ENCODE measurements at regions not wholly inside any gene's neighbourhood (a gene's known extent, or its start where the extent isn't known, plus 50 kb on each side); places are given as distances from the start of the nearest gene placed in this dataset.

DNA sequence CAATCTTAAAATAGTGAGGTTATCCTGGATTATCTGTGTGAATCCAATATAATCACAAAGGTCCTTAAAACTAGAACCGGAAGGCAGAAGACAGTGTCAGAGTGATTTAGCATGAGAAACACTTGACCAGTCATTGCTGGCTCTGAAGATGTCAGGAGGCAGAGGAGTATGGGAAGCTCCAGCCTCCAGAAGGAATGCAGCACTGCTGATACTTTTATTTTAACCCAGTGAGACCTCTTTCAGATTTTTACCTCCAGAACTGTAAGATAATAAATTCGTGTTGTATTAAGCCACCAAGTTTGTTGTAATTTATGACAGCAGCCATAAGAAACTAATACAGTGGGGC, 134.4 kb upstream of the ZC3H12C start:
- TF ChIP-seq TAF1 (IDR thresholded peaks at IDR 0.05; ENCODE audit: borderline replicate concordance, low read depth, low read length) (no peak), FOSL2 (IDR thresholded peaks at IDR 0.05; ENCODE audit: borderline replicate concordance, low read depth) (no peak), EZH2phosphoT487 (IDR thresholded peaks at IDR 0.05; ENCODE audit: borderline replicate concordance, low read depth) (no peak)
- TF ChIP-seq, protein P1, sequence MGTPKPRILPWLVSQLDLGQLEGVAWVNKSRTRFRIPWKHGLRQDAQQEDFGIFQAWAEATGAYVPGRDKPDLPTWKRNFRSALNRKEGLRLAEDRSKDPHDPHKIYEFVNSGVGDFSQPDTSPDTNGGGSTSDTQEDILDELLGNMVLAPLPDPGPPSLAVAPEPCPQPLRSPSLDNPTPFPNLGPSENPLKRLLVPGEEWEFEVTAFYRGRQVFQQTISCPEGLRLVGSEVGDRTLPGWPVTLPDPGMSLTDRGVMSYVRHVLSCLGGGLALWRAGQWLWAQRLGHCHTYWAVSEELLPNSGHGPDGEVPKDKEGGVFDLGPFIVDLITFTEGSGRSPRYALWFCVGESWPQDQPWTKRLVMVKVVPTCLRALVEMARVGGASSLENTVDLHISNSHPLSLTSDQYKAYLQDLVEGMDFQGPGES (IDR thresholded peaks at IDR 0.05; ENCODE audit: low read depth, low read length): no peak
- no peak overlapping the region for H3K4me2 ChIP-seq
- H4K20me1 ChIP-seq (ENCODE audit: insufficient read depth): no peaks in the 10 kb centered on the region
- 37% methylated on average over 2 of the region's 2 CpGs for WGBS (ENCODE audit: low lambda C conversion rate)
- H3K9ac ChIP-seq: no peak overlapping the region
- no peak overlapping the region for H3K27ac ChIP-seq (ENCODE audit: low read depth in 2 of 2, low read length in 1 of 2)
- H3K9me3 ChIP-seq: no peaks in the 10 kb centered on the region
- H3K4me1 ChIP-seq (ENCODE audit: control insufficient read depth in 1 of 2, insufficient read depth in 2 of 2, low read depth in 1 of 2, low read length in 1 of 2): peaks cover 0 to 25% of the 10 kb centered on the region in 2 experiments; a peak in 1 of 4 replicates
- ChIA-PET CTCF (interaction anchor here (0.6 kb wide), 1 partner anchor 33 kb away, joined by 3 read pairs; no protein-coding TSS in a partner anchor), POLR2A (no interaction called here)
- H3F3A ChIP-seq (replicated peaks; ENCODE audit: insufficient read depth): no peaks in the 10 kb centered on the region
- no peaks in the 10 kb centered on the region for H3K27me3 ChIP-seq (ENCODE audit: insufficient read depth)
- DNase-seq: no peak
- H3K79me2 ChIP-seq (ENCODE audit: insufficient read depth): no peaks in the 10 kb centered on the region
- H2AFZ ChIP-seq (ENCODE audit: low read depth): no peak overlapping the region
- no peaks in the 10 kb centered on the region for H3K36me3 ChIP-seq (replicated peaks in 1 of 2; ENCODE audit: control insufficient read depth in 1 of 2, insufficient read depth in 2 of 2, low read length in 1 of 2)
- H3K9me2 ChIP-seq: no peaks in the 10 kb centered on the region
- no peak overlapping the region for H3K4me3 ChIP-seq (ENCODE audit: low read depth in 2 of 2, low read length in 1 of 2)

DNA sequence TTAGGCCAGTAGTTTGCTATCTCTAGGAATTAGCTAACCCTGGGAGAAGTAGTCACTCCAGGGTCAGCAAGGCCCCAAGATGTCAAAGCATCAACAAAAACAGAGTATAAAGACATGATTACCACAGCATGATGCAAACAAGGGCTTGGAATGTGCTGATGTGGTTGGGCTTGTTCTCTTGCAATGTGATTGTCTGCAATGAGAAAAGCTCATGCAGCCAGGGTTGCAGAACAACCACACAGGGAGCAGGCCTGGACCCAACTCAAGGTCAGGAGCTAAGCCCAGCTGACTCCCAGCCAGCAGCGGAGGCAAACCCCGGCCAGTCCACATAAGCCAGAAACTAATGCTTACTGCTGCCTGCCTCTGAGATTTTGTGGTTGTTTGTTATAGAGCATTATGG, 132.4 kb upstream of the ZC3H12C start:
- no peaks in the 10 kb centered on the region for H3K9me2 ChIP-seq
- no peak overlapping the region for H3K4me3 ChIP-seq (ENCODE audit: low read depth in 2 of 2, low read length in 1 of 2)
- ChIA-PET CTCF (interaction anchor here (0.7 kb wide), 1 partner anchor 21 kb away, joined by 3 read pairs; no protein-coding TSS in a partner anchor), POLR2A (no interaction called here)
- H3K27ac ChIP-seq (ENCODE audit: low read depth in 2 of 2, low read length in 1 of 2): no peak overlapping the region
- H3K4me1 ChIP-seq (ENCODE audit: control insufficient read depth in 1 of 2, insufficient read depth in 2 of 2, low read depth in 1 of 2, low read length in 1 of 2): peaks cover 0 to 25% of the 10 kb centered on the region in 2 experiments; a peak in 1 of 4 replicates
- H3K9ac ChIP-seq: no peak overlapping the region
- H3K4me2 ChIP-seq: no peak overlapping the region
- no peaks in the 10 kb centered on the region for H3K79me2 ChIP-seq (ENCODE audit: insufficient read depth)
- no peaks in the 10 kb centered on the region for H3F3A ChIP-seq (replicated peaks; ENCODE audit: insufficient read depth)
- DNase-seq: no peak
- H4K20me1 ChIP-seq (ENCODE audit: insufficient read depth): no peaks in the 10 kb centered on the region
- no peak overlapping the region for H2AFZ ChIP-seq (ENCODE audit: low read depth)
- H3K36me3 ChIP-seq (replicated peaks in 1 of 2; ENCODE audit: control insufficient read depth in 1 of 2, insufficient read depth in 2 of 2, low read length in 1 of 2): no peaks in the 10 kb centered on the region
- WGBS (ENCODE audit: low lambda C conversion rate): 55% methylated on average over 2 of the region's 2 CpGs
- H3K27me3 ChIP-seq (ENCODE audit: insufficient read depth): no peaks in the 10 kb centered on the region
- no peaks in the 10 kb centered on the region for H3K9me3 ChIP-seq
- TF ChIP-seq, protein P2, sequence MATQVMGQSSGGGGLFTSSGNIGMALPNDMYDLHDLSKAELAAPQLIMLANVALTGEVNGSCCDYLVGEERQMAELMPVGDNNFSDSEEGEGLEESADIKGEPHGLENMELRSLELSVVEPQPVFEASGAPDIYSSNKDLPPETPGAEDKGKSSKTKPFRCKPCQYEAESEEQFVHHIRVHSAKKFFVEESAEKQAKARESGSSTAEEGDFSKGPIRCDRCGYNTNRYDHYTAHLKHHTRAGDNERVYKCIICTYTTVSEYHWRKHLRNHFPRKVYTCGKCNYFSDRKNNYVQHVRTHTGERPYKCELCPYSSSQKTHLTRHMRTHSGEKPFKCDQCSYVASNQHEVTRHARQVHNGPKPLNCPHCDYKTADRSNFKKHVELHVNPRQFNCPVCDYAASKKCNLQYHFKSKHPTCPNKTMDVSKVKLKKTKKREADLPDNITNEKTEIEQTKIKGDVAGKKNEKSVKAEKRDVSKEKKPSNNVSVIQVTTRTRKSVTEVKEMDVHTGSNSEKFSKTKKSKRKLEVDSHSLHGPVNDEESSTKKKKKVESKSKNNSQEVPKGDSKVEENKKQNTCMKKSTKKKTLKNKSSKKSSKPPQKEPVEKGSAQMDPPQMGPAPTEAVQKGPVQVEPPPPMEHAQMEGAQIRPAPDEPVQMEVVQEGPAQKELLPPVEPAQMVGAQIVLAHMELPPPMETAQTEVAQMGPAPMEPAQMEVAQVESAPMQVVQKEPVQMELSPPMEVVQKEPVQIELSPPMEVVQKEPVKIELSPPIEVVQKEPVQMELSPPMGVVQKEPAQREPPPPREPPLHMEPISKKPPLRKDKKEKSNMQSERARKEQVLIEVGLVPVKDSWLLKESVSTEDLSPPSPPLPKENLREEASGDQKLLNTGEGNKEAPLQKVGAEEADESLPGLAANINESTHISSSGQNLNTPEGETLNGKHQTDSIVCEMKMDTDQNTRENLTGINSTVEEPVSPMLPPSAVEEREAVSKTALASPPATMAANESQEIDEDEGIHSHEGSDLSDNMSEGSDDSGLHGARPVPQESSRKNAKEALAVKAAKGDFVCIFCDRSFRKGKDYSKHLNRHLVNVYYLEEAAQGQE (IDR thresholded peaks at IDR 0.05; ENCODE audit: low read depth, low read length): no peak
- TF ChIP-seq EP300 (IDR thresholded peaks at IDR 0.05; ENCODE audit: borderline replicate concordance in 1 of 2, low read depth in 1 of 2, low read length in 1 of 2): no peak
- TF ChIP-seq TEAD4 (IDR thresholded peaks at IDR 0.05; ENCODE audit: borderline replicate concordance, insufficient read depth): no peak
- TF ChIP-seq CHD2 (IDR thresholded peaks at IDR 0.05; ENCODE audit: low read length, partially characterized antibody): no peak
- TF ChIP-seq EZH2phosphoT487 (IDR thresholded peaks at IDR 0.05; ENCODE audit: borderline replicate concordance, low read depth): no peak
- TF ChIP-seq GABPA (IDR thresholded peaks at IDR 0.05; ENCODE audit: low read depth): no peak
- no peak for TF ChIP-seq FOXJ3 (CRISPR knock-in tag; IDR thresholded peaks at IDR 0.05)
- TF ChIP-seq MXI1 (IDR thresholded peaks at IDR 0.05; ENCODE audit: low read depth, low read length): no peak
- TF ChIP-seq, protein P3, sequence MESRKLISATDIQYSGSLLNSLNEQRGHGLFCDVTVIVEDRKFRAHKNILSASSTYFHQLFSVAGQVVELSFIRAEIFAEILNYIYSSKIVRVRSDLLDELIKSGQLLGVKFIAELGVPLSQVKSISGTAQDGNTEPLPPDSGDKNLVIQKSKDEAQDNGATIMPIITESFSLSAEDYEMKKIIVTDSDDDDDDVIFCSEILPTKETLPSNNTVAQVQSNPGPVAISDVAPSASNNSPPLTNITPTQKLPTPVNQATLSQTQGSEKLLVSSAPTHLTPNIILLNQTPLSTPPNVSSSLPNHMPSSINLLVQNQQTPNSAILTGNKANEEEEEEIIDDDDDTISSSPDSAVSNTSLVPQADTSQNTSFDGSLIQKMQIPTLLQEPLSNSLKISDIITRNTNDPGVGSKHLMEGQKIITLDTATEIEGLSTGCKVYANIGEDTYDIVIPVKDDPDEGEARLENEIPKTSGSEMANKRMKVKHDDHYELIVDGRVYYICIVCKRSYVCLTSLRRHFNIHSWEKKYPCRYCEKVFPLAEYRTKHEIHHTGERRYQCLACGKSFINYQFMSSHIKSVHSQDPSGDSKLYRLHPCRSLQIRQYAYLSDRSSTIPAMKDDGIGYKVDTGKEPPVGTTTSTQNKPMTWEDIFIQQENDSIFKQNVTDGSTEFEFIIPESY (IDR thresholded peaks at IDR 0.05; ENCODE audit: borderline replicate concordance, low read depth): no peak
- TF ChIP-seq MEF2A (IDR thresholded peaks at IDR 0.05; ENCODE audit: borderline replicate concordance, low read depth): no peak
- TF ChIP-seq FOSL2 (IDR thresholded peaks at IDR 0.05; ENCODE audit: borderline replicate concordance, low read depth): no peak
- TF ChIP-seq SIN3A (IDR thresholded peaks at IDR 0.05; ENCODE audit: borderline replicate concordance, low read depth, low read length): no peak
- no peak for TF ChIP-seq RFX5 (IDR thresholded peaks at IDR 0.05; ENCODE audit: low read length)
- TF ChIP-seq, protein P4, sequence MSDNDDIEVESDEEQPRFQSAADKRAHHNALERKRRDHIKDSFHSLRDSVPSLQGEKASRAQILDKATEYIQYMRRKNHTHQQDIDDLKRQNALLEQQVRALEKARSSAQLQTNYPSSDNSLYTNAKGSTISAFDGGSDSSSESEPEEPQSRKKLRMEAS (IDR thresholded peaks at IDR 0.05; ENCODE audit: low read depth): no peak
- no peak for TF ChIP-seq FOXM1 (IDR thresholded peaks at IDR 0.05; ENCODE audit: low read depth)
- TF ChIP-seq PBX3 (IDR thresholded peaks at IDR 0.05): no peak
- TF ChIP-seq TAF1 (IDR thresholded peaks at IDR 0.05; ENCODE audit: borderline replicate concordance, low read depth, low read length): no peak
- no peak for TF ChIP-seq ELF1 (IDR thresholded peaks at IDR 0.05)

All from SK-N-SH (cell line).